Fibroblast of lung (primary cell): ENCODE measurements at regions not wholly inside any gene's neighbourhood (a gene's known extent, or its start where the extent isn't known, plus 50 kb on each side); places are given as distances from the start of the nearest gene placed in this dataset.

ENCODE experiments used
- EZH2 ChIP-seq: IDR thresholded peaks from 2 replicates; pipeline ENCODE4 v1.5.1; 2012; ENCODE audit warnings: low read length, control low read depth, mild to moderate bottlenecking; ENCODE audit errors: missing control alignments
- TF ChIP-seq, protein P1 (sequence below), 2 donors: IDR thresholded peaks in 1 of 2; conservative IDR thresholded peaks in 1 of 2; 1 replicate in 1 of 2; 2 replicates in 1 of 2; pipeline ENCODE4 v1.5.1; 2011 to 2012; ENCODE audit warnings: low read length in 2 of 2, control low read depth in 1 of 2, inconsistent platforms in 1 of 2, low read depth in 1 of 2, mild to moderate bottlenecking in 1 of 2

DNA sequence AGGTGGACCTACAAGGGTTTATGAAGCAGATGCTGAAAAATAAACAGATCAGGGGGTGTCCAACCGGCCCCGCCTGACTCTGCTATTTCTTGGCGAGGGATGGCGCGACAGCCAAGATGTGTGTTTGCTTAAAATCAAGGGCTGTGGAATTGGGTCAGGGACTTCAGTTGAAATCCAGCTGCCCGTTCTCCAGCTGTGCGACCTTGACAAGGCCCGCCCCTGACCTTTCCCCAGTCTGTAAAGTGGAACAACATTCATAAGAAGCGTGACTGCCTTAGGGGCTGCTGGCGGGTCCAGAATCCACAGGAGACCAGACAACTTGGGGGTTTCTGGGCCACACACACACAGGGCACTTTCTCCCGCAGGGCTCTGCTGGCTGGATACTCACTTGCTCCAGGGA is 517.5 kb downstream of the PREX1 start:
- TF ChIP-seq, protein P1, sequence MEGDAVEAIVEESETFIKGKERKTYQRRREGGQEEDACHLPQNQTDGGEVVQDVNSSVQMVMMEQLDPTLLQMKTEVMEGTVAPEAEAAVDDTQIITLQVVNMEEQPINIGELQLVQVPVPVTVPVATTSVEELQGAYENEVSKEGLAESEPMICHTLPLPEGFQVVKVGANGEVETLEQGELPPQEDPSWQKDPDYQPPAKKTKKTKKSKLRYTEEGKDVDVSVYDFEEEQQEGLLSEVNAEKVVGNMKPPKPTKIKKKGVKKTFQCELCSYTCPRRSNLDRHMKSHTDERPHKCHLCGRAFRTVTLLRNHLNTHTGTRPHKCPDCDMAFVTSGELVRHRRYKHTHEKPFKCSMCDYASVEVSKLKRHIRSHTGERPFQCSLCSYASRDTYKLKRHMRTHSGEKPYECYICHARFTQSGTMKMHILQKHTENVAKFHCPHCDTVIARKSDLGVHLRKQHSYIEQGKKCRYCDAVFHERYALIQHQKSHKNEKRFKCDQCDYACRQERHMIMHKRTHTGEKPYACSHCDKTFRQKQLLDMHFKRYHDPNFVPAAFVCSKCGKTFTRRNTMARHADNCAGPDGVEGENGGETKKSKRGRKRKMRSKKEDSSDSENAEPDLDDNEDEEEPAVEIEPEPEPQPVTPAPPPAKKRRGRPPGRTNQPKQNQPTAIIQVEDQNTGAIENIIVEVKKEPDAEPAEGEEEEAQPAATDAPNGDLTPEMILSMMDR (conservative IDR thresholded peaks at IDR 0.05 in 1 of 2, IDR thresholded peaks at IDR 0.05 in 1 of 2; ENCODE audit: low read depth in 1 of 2, low read length in 2 of 2) = no peak
- no peak for TF ChIP-seq EZH2
